Progenitor cell of endocrine pancreas (in vitro differentiated cells): ENCODE measurements at regions not wholly inside any gene's neighbourhood (a gene's known extent, or its start where the extent isn't known, plus 50 kb on each side); places are given as distances from the start of the nearest gene placed in this dataset.

Experiments used
- DNase-seq: peaks from one replicate; pipeline ENCODE4 v3.0.0; 2021; ENCODE audit warnings: low spot score; ENCODE audit not compliant: unreplicated experiment
- H3K27ac Mint-ChIP-seq: 2 replicates; pipeline ENCODE4 v1.8.0; 2021; ENCODE audit warnings: mild to moderate bottlenecking, moderate library complexity, mixed read lengths
- H3K27me3 Mint-ChIP-seq: 2 replicates; pipeline ENCODE4 v1.8.0; 2021; ENCODE audit warnings: mixed read lengths
- H3K36me3 Mint-ChIP-seq: 2 replicates; pipeline ENCODE4 v1.8.0; 2022; ENCODE audit warnings: mixed read lengths; ENCODE audit not compliant: insufficient read depth
- H3K4me1 Mint-ChIP-seq: 2 replicates; pipeline ENCODE4 v1.8.0; 2021; ENCODE audit warnings: low read depth, mixed read lengths
- H3K4me3 Mint-ChIP-seq: 2 replicates; pipeline ENCODE4 v1.8.0; 2021; ENCODE audit warnings: low read depth, mild to moderate bottlenecking, moderate library complexity, mixed read lengths
- H3K9me3 Mint-ChIP-seq: 2 replicates; pipeline ENCODE4 v1.8.0; 2021; ENCODE audit warnings: low read depth, mixed read lengths
- TF ChIP-seq, protein P1 (sequence below): fragments of 200-600 bp; sonication (generic); IDR thresholded peaks from one replicate; pipeline ENCODE4 v1.5.0; 2021; ENCODE audit warnings: antibody characterized with exemption, mild to moderate bottlenecking; ENCODE audit not compliant: unreplicated experiment

DNA sequence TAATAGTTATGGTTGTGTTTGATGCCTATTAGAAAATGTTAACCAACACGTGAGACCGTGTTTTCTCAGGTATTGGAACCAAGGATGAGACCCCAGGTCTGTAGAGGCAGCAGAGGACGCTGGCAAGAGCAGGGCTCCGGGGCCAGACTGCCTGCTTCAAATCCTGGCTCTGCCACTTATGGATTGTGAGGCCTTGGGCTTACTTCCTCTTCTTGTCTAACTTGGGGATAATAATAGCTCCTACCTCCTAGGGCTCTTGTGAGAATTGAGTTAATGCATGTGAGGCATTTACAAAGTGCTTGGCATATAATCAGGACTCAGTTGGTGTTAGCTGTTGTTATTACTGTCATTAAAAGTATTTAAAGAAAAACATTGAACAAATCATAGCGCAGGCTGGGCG is 85.5 kb upstream of the PITX1 start:
- no peaks in the 10 kb centered on the region for H3K36me3 Mint-ChIP-seq
- H3K9me3 Mint-ChIP-seq, result no peaks in the 10 kb centered on the region

DNA sequence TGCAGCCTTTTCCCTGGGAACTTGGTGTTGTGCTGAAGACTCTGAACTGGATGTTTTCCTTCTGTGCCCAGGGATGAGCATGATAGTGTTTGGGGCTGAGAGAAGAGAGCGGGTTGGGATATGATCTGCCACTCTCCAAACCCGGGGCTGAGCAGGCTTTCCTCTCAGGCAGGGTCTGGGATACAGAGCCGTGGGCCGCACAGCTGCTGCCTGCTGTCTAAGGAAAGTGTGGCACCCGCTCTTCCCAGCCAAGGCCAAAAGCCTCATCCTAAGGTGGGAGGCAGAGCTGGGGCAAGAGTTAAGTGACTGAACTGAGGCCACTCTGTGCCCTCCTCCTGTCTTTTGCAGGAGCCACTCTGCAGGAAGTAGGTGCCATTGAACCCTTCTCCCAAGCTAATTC is 83.6 kb upstream of the PITX1 start:
- no peak overlapping the region for H3K4me3 Mint-ChIP-seq
- TF ChIP-seq, protein P1, sequence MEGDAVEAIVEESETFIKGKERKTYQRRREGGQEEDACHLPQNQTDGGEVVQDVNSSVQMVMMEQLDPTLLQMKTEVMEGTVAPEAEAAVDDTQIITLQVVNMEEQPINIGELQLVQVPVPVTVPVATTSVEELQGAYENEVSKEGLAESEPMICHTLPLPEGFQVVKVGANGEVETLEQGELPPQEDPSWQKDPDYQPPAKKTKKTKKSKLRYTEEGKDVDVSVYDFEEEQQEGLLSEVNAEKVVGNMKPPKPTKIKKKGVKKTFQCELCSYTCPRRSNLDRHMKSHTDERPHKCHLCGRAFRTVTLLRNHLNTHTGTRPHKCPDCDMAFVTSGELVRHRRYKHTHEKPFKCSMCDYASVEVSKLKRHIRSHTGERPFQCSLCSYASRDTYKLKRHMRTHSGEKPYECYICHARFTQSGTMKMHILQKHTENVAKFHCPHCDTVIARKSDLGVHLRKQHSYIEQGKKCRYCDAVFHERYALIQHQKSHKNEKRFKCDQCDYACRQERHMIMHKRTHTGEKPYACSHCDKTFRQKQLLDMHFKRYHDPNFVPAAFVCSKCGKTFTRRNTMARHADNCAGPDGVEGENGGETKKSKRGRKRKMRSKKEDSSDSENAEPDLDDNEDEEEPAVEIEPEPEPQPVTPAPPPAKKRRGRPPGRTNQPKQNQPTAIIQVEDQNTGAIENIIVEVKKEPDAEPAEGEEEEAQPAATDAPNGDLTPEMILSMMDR, result no peak
- H3K27ac Mint-ChIP-seq, result no peak overlapping the region
- H3K36me3 Mint-ChIP-seq, result no peaks in the 10 kb centered on the region
- peaks cover 2% of the 10 kb centered on the region for H3K4me1 Mint-ChIP-seq
- DNase-seq, result no peak
- H3K27me3 Mint-ChIP-seq, result peaks cover 33% of the 10 kb centered on the region
- H3K9me3 Mint-ChIP-seq, result no peaks in the 10 kb centered on the region

More for the DNA sequence above, 85.5 kb upstream of the PITX1 start:
- Mint-ChIP-seq H3K4me1 (peaks cover 5% of the 10 kb centered on the region), H3K4me3 (no peak overlapping the region), H3K27ac (no peak overlapping the region), H3K27me3 (peaks cover 30% of the 10 kb centered on the region)
- no peak for DNase-seq
- TF ChIP-seq, protein P1, result no peak

DNA sequence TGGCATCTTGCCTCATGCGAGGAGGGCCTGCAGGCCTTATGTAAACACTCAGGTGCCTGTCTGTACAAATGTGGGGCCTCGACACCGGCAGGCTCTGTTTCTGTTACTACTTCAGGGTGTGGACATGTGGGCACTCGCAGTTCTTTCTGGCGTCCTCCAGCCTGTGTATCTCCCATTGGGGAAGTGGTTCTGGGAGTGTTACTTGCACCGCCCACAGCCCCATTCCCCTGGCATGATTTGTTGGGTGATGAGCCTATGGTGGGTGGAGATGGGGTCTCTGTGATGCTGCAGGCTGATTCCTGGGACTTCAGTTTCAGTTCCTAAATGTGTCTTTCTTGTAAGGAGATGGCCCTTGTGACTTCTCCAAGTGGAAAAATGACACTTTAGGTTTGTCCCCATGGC is 82.1 kb upstream of the PITX1 start:
- Mint-ChIP-seq H3K4me1 (peaks cover 2% of the 10 kb centered on the region), H3K9me3 (no peaks in the 10 kb centered on the region), H3K4me3 (no peak overlapping the region), H3K27ac (no peak overlapping the region), H3K36me3 (no peaks in the 10 kb centered on the region), H3K27me3 (peaks cover 43% of the 10 kb centered on the region)
- TF ChIP-seq, protein P1, result no peak
- DNase-seq, result no peak

DNA sequence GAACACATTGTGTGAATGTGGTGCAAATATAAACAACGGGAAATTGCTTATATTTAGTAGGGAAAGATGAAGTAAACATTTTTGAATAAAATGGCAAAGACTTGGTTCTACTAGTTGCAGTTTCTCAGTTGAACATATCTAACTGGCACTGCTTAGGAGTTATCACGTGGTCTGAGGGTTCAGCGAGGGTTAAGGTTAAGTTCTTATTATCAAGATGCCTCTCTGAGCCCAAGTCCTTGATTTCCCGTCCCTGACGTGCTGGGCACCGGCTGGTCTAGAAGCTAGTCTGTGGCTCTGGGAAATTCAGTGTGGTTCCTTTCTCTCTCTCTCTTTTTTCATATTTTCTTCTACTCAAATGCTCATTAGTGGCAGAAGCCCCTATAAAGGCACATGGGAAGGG is 81.6 kb upstream of the PITX1 start:
- H3K4me1 Mint-ChIP-seq, result peaks cover 2% of the 10 kb centered on the region
- H3K4me3 Mint-ChIP-seq, result no peak overlapping the region
- TF ChIP-seq, protein P1, result no peak
- H3K36me3 Mint-ChIP-seq, result no peaks in the 10 kb centered on the region
- no peak overlapping the region for H3K27ac Mint-ChIP-seq
- H3K9me3 Mint-ChIP-seq, result no peaks in the 10 kb centered on the region
- no peak for DNase-seq
- H3K27me3 Mint-ChIP-seq, result peaks cover 48% of the 10 kb centered on the region

DNA sequence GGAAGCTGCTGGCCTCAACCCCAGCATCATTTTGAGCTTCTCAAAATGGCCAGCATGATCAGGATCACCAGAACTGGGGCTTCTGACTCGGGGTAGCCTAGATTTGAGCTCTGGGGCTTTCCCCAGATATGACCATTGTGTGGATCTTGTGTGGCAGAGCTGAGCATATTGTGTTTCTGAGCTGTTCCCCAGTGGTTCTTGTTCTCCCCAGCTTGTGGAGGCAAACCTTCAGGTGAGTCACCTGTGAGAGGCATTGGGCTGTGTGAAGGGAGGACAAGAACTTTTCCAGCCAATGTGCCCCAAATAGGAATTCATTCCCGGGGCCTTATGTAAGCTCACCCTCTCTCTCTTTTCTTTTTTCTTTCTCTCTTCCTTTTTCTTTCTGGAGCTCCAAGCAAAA is 80.7 kb upstream of the PITX1 start:
- no peak for DNase-seq
- Mint-ChIP-seq H3K27ac (no peak overlapping the region), H3K4me3 (no peak overlapping the region), H3K4me1 (peaks cover 2% of the 10 kb centered on the region), H3K27me3 (peaks cover 52% of the 10 kb centered on the region), H3K9me3 (no peaks in the 10 kb centered on the region), H3K36me3 (no peaks in the 10 kb centered on the region)
- TF ChIP-seq, protein P1, result no peak
